ENCODE measurements at regions not wholly inside any gene's neighbourhood (a gene's known extent, or its start where the extent isn't known, plus 50 kb on each side); places are given as distances from the start of the nearest gene placed in this dataset.

DNA sequence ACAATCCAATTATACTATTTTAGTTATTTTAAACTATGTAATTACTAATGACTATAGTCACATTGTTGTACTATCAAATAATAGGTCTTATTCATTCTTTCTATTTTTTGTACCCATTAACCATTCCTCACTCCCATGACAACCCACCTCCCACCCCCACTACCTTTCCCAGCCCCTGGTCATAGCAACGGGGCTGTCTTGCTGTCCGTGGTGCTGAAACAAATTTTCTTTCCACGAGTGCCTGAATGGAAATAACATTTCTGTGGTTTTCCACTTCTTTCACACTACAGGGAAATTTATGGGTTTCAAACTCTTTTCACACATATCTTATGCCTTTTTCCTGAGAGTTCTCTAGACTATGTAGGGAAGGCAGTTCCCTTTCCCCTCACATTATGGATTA is 326.6 kb downstream of the PHKB start:
- no peak for DNase-seq (ENCODE audit: low read depth in 1 of 2, low spot score in 1 of 2)

DNA sequence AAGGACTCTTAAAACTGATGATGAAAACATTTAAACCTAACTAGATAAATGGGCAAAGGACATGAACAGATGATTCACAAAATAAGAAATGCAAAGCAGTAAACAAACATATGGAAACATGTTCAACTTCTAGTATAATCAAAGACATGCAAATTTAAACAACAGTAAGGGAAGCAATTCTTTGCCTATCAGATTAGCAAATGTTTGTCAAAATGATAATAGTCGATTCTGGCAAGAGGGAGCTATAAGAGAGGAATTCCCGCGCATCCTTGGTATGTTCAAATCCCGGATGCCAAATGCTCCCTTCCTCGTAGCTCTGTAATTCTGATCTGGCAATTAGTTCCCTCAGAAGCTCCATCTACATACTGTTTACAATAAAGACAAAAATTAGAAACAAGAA is 320.5 kb downstream of the PHKB start:
- DNase-seq (ENCODE audit: low read depth in 1 of 2, low spot score in 1 of 2) = no peak

- no peak for DNase-seq (ENCODE audit: low read depth in 1 of 2, low spot score in 1 of 2)
These were observed 319.2 kb downstream of the PHKB start for GRCh38 chr16:47780213-47780875.

DNA sequence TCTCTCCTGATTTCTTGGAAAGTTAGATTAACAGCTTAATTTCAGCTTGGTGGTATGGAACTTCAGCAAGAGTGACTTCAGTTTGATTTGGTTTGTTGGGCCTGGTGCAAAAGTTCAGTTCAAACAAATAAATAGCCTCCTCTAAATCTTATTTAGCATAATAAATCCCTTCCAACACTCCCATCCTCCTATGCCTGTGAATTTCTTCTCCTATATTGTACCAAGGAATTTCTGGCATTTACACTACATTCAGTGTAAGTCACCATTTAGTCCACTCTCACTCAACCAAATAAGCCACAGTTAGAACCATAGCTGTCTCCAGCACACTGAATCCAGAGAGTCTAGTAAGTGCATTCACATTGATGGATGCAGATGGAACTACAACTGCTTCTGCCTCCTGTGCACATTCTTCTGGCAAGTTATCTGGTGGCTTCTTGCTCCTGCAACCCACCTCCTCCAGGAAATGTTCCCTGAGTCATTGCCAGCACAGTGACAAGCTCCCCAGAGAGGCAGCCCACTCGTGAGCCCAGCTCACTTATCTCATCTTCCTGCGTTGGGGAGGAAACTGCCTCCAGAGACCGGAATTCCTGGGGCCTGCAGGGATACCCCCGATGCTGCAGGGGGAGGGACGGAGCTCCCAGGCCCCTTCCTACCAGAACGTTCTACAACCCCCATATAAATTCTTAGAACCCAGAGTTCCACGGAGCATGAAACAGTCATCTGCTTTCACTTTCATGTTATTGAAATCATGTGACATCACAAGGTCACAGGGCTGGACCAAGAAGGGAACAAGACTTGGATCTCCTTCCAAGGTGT is 318.3 kb downstream of the PHKB start:
- peak in 1 of 2 donors; percentile 12 for DNase-seq (ENCODE audit: low read depth in 1 of 2, low spot score in 1 of 2)

DNA sequence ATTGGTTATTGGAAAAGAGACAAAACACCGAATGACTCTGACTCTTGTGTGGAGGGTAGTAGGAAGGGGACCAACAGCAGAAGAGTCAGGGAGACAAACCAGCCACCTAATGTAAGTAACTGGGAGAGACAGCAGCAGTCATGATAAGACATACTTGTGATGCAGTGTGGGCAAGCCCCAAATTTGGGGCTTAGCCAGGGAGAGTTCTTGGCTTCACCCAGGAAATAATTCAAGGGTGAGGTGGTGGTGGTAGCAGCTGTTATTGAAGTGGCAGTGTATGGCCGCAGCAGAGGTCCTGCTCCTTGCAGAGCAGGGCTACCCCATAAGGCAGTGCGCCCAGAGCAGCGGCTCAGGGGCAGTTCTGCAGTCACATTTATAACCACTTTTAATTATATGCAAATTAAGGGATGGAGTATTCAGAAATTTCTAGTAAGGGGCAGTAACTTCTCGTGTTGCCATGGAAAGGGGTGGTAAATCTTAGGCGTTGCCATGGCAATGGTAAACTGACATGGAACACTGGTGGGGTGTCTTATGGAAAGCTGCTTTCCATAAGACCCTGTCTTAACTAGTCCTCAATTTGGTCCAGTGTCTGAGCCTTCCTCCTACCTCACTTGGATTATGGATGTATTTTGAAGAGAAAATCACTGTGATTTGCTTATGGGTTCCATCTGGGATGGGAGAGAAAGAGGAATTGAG is 317.1 kb downstream of the PHKB start:
- DNase-seq (ENCODE audit: low read depth in 1 of 2, low spot score in 1 of 2) = no peak

DNA sequence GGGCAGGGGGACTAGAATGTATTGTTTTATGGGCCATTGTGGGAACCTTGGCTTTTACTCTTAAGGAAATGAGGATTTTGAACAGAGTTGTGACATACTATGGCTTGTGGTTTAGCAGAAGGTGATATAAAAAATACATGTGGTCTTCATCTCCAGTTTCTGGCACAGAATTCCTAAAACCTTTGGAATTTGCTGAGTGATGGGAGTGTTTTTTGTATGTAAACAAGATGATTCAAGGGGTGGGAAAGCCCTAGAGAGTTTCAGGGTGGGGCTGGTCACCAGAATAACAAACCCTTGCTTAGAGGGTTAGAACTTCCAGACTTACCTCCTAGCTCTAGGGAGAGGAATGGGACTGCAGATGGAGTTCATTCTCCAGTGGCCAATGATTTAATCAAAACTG is 316.1 kb downstream of the PHKB start:
- DNase-seq (ENCODE audit: low read depth in 1 of 2, low spot score in 1 of 2) = no peak

- DNase-seq (ENCODE audit: low read depth in 1 of 2, low spot score in 1 of 2) = no peak
These were observed 313.5 kb downstream of the PHKB start for GRCh38 chr16:47774661-47775060.

DNA sequence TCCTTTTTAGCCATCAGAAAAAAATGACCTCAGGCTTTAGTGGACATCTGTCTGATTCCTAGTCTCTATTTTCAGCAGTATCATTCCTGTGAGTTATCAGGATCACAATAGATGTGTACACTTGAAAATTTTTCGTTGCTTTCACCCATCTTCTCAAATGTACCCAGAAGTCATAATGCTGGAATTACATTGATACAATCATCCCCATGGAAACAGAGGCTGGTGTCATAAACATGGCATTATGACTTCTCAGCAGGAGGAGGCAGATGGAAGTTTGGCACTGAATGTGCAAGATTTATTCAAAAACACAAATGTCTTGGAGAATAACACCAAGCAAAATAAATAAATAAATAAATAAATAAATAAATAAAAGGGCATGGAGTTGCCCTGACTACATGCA is 292.5 kb downstream of the PHKB start:
- no peak for DNase-seq (ENCODE audit: low read depth in 1 of 2, low spot score in 1 of 2)

All from activated CD4-positive, alpha-beta T cell treated with anti-CD3 and anti-CD28 coated beads, Interleukin-2, amount 50 U/mL, for 24 hours (primary cell).